CD4-positive, CD25-positive, alpha-beta regulatory T cell (primary cell): ENCODE measurements at regions not wholly inside any gene's neighbourhood (a gene's known extent, or its start where the extent isn't known, plus 50 kb on each side); places are given as distances from the start of the nearest gene placed in this dataset.
"Not testable (repeated sequence)": the region's sequence is repeated elsewhere in the genome, so short reads cannot be mapped to it uniquely, and the experiment has no call there.

Experiments
- ATAC-seq, 2 donors: fragments of 150-1000 bp; cut with Tn5 transposase; one replicate each; pipeline ENCODE4 v1.10.0; 2021; ENCODE audit warnings: low read depth in 2 of 2, moderate number of reproducible peaks in 2 of 2, moderate library complexity in 1 of 2
- DNase-seq, 3 donors: peaks; one replicate each; pipeline versions ENCODE4 v3.0.0 to v3.0.0-alpha.2; 2012 to 2022; ENCODE audit warnings: mixed read lengths in 1 of 3
- H3K27ac ChIP-seq: one replicate; pipeline ENCODE4 v1.7.0; 2013; ENCODE audit warnings: mild to moderate bottlenecking, low read length; ENCODE audit not compliant: insufficient read depth, poor library complexity, severe bottlenecking
- H3K27me3 ChIP-seq: one replicate; pipeline ENCODE4 v1.7.0; 2013; ENCODE audit warnings: low read length; ENCODE audit not compliant: control insufficient read depth, insufficient read depth
- H3K36me3 ChIP-seq: one replicate; pipeline ENCODE4 v1.7.0; 2013; ENCODE audit warnings: mild to moderate bottlenecking, low read length, moderate library complexity; ENCODE audit not compliant: control insufficient read depth, insufficient read depth
- H3K4me1 ChIP-seq: 2 replicates; pipeline ENCODE4 v1.7.0; 2013; ENCODE audit warnings: mild to moderate bottlenecking, low read length; ENCODE audit not compliant: insufficient read depth, control insufficient read depth, poor library complexity, severe bottlenecking
- H3K4me3 ChIP-seq: one replicate; pipeline ENCODE4 v1.7.0; 2013; ENCODE audit warnings: low read depth, mild to moderate bottlenecking, low read length, moderate library complexity
- H3K9me3 ChIP-seq, 2 experiments: 1 replicate in 1 of 2; 2 replicates in 1 of 2; pipeline ENCODE4 v1.7.0; 2013; ENCODE audit warnings: low read length in 2 of 2, mild to moderate bottlenecking in 1 of 2, moderate library complexity in 1 of 2; ENCODE audit not compliant: control insufficient read depth in 2 of 2
- H3K27ac Mint-ChIP-seq, 3 donors: one replicate each; pipeline ENCODE4 v1.8.0; 2020 to 2022; ENCODE audit warnings: mild to moderate bottlenecking in 3 of 3, mixed read lengths in 3 of 3, moderate library complexity in 2 of 3
- H3K27me3 Mint-ChIP-seq: one replicate; pipeline ENCODE4 v1.8.0; 2022; ENCODE audit warnings: mild to moderate bottlenecking, mixed read lengths
- H3K36me3 Mint-ChIP-seq: one replicate; pipeline ENCODE4 v1.8.0; 2020; ENCODE audit warnings: mixed read lengths
- H3K4me1 Mint-ChIP-seq, 4 donors: one replicate each; pipeline ENCODE4 v1.8.0; 2020 to 2022; ENCODE audit warnings: mixed read lengths in 4 of 4, mild to moderate bottlenecking in 1 of 4
- H3K4me3 Mint-ChIP-seq, 4 donors: one replicate each; pipeline ENCODE4 v1.8.0; 2020 to 2022; ENCODE audit warnings: mild to moderate bottlenecking in 4 of 4, mixed read lengths in 4 of 4, moderate library complexity in 3 of 4
- H3K9me3 Mint-ChIP-seq, 7 donors: one replicate each; pipeline ENCODE4 v1.8.0; 2020 to 2022; ENCODE audit warnings: mixed read lengths in 7 of 7, mild to moderate bottlenecking in 3 of 7, moderate library complexity in 2 of 7

DNA sequence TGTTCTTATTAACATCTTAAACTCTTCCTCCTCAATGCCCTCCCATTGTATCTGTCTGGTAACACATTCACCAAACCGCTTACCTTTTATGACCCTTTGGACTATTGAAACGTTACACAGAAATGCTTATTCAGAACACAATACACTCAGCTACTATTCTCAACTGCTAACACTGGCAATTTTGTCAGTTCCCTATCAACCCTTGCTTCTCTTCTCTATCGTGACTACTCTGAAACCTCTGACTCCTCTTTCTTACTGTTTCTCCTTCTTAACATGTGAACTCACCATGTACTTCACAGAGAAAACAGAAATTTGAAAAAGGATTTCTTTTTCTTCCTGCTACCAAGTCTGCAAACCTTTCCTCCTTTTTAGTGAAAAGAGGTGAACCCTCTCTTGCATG, 232.9 kb upstream of the GPR149 start:
- no peaks in the 10 kb centered on the region for H3K4me1 ChIP-seq
- Mint-ChIP-seq H3K27me3 (no peaks in the 10 kb centered on the region), H3K4me3 (no peak overlapping the region), H3K27ac (no peak overlapping the region), H3K4me1 (no peaks in the 10 kb centered on the region), H3K9me3 (peaks cover 0 to 5% (median 4%) of the 10 kb centered on the region in 7 donors), H3K36me3 (no peaks in the 10 kb centered on the region)
- H3K36me3 ChIP-seq = no peaks in the 10 kb centered on the region
- no peak overlapping the region for H3K27ac ChIP-seq
- H3K4me3 ChIP-seq = no peak overlapping the region
- no peak for DNase-seq
- ATAC-seq = no peak
- H3K9me3 ChIP-seq = no peaks in the 10 kb centered on the region
- H3K27me3 ChIP-seq = no peaks in the 10 kb centered on the region

- Histone ChIP-seq H3K4me1 (no peaks in the 10 kb centered on the region), H3K9me3 (no peaks in the 10 kb centered on the region), H3K4me3 (no peak overlapping the region), H3K27ac (no peak overlapping the region), H3K36me3 (no peaks in the 10 kb centered on the region), H3K27me3 (no peaks in the 10 kb centered on the region)
- DNase-seq (no peak), ATAC-seq (no peak)
- H3K27me3 Mint-ChIP-seq = no peaks in the 10 kb centered on the region
- no peak overlapping the region for H3K27ac Mint-ChIP-seq
- H3K36me3 Mint-ChIP-seq = no peaks in the 10 kb centered on the region
- H3K4me3 Mint-ChIP-seq = no peak overlapping the region
- H3K9me3 Mint-ChIP-seq = peaks cover 0 to 5% (median 2%) of the 10 kb centered on the region in 7 donors
- H3K4me1 Mint-ChIP-seq = no peaks in the 10 kb centered on the region
Observed at GRCh38 chr3:154660811-154661210, 230.8 kb upstream of the GPR149 start.

- Histone ChIP-seq H3K4me1 (no peaks in the 10 kb centered on the region), H3K27ac (no peak overlapping the region), H3K36me3 (no peaks in the 10 kb centered on the region), H3K4me3 (no peak overlapping the region), H3K9me3 (no peaks in the 10 kb centered on the region), H3K27me3 (no peaks in the 10 kb centered on the region)
- Mint-ChIP-seq H3K4me1 (no peaks in the 10 kb centered on the region), H3K36me3 (no peaks in the 10 kb centered on the region), H3K27me3 (no peaks in the 10 kb centered on the region), H3K4me3 (no peak overlapping the region), H3K27ac (no peak overlapping the region), H3K9me3 (peaks cover 0 to 9% (median 3%) of the 10 kb centered on the region in 7 donors)
- ATAC-seq (no peak), DNase-seq (no peak)
Observed at GRCh38 chr3:154658000-154658399, 228.0 kb upstream of the GPR149 start.

- no peak for DNase-seq
- Mint-ChIP-seq H3K36me3 (no peaks in the 10 kb centered on the region), H3K4me1 (no peaks in the 10 kb centered on the region), H3K9me3 (peaks cover 0 to 9% (median 3%) of the 10 kb centered on the region in 7 donors), H3K27me3 (no peaks in the 10 kb centered on the region), H3K4me3 (no peak overlapping the region), H3K27ac (no peak overlapping the region)
- no peak for ATAC-seq
- Histone ChIP-seq H3K36me3 (no peaks in the 10 kb centered on the region), H3K9me3 (no peaks in the 10 kb centered on the region), H3K4me3 (no peak overlapping the region), H3K27ac (no peak overlapping the region), H3K4me1 (no peaks in the 10 kb centered on the region), H3K27me3 (no peaks in the 10 kb centered on the region)
Observed at GRCh38 chr3:154657218-154657617, 227.2 kb upstream of the GPR149 start.

- DNase-seq (no peak), ATAC-seq (no peak)
- Histone ChIP-seq H3K4me3 (no peak overlapping the region), H3K4me1 (no peaks in the 10 kb centered on the region), H3K36me3 (no peaks in the 10 kb centered on the region), H3K27ac (no peak overlapping the region), H3K9me3 (no peaks in the 10 kb centered on the region), H3K27me3 (no peaks in the 10 kb centered on the region)
- Mint-ChIP-seq H3K4me1 (no peaks in the 10 kb centered on the region), H3K9me3 (peaks cover 0 to 9% (median 3%) of the 10 kb centered on the region in 7 donors), H3K36me3 (no peaks in the 10 kb centered on the region), H3K27me3 (no peaks in the 10 kb centered on the region), H3K4me3 (no peak overlapping the region), H3K27ac (no peak overlapping the region)
Observed at GRCh38 chr3:154656486-154656885, 226.5 kb upstream of the GPR149 start.

DNA sequence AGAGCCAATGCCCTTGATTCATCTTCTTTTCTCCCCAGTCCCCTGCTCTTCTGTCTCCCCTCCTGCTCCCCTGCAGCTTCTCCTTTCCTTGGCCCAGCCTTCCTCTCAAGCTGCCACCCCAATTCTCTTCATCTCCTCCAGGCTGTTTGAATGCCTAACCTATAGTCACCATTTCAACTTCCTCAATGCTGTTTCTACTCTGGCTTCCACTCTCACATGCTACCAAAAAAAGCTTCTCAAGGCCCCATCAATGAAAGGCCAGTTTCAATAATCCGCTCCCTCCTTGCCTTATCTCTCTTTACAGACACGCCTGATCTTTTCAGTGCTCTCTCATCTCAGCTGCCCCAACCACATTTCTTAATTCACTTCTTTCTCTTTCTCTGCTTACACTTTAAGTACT, 212.2 kb upstream of the GPR149 start:
- no peaks in the 10 kb centered on the region for H3K27me3 Mint-ChIP-seq
- H3K9me3 Mint-ChIP-seq = peaks cover 2 to 23% (median 4%) of the 10 kb centered on the region in 7 donors
- H3K4me3 Mint-ChIP-seq = no peak overlapping the region
- H3K27ac Mint-ChIP-seq = no peak overlapping the region
- H3K4me1 Mint-ChIP-seq = no peaks in the 10 kb centered on the region
- H3K36me3 Mint-ChIP-seq = no peaks in the 10 kb centered on the region
- Histone ChIP-seq H3K9me3 (no peaks in the 10 kb centered on the region), H3K27ac (no peak overlapping the region), H3K27me3 (no peaks in the 10 kb centered on the region), H3K4me1 (no peaks in the 10 kb centered on the region), H3K36me3 (no peaks in the 10 kb centered on the region), H3K4me3 (no peak overlapping the region)
- DNase-seq = no peak
- no peak for ATAC-seq

- H3K4me1 ChIP-seq = no peaks in the 10 kb centered on the region
- H3K4me3 ChIP-seq = no peak overlapping the region
- Mint-ChIP-seq H3K27me3 (no peaks in the 10 kb centered on the region), H3K4me1 (no peaks in the 10 kb centered on the region), H3K4me3 (no peak overlapping the region), H3K27ac (no peak overlapping the region), H3K36me3 (no peaks in the 10 kb centered on the region), H3K9me3 (peaks cover 1 to 28% (median 10%) of the 10 kb centered on the region in 7 donors)
- ATAC-seq (no peak), DNase-seq (no peak)
- H3K36me3 ChIP-seq = no peaks in the 10 kb centered on the region
- H3K9me3 ChIP-seq = no peaks in the 10 kb centered on the region
- no peaks in the 10 kb centered on the region for H3K27me3 ChIP-seq
- no peak overlapping the region for H3K27ac ChIP-seq
Observed at GRCh38 chr3:154625756-154626155, 195.8 kb upstream of the GPR149 start.

DNA sequence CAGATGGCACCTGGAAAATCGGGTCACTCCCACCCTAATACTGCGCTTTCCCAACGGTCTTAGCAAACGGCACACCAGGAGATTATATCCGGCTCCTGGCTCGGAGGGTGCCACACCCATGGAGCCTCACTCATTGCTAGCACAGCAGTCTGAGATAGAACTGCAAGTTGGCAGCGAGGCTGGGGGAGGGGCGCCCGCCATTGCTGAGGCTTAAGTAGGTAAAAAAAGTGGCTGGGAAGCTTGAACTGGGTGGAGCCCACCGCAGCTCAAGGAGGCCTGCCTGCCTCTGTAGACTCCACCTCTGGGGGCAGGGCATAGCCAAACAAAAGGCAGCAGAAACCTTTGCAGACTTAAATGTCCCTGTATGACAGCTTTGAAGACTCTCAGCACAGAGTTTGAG, 189.6 kb upstream of the GPR149 start:
- H3K9me3 Mint-ChIP-seq = peaks cover 4 to 26% (median 12%) of the 10 kb centered on the region in 7 donors
- DNase-seq, H3K27ac ChIP-seq, H3K4me1 Mint-ChIP-seq, H3K4me3 ChIP-seq, H3K36me3 ChIP-seq, H3K27me3 ChIP-seq, H3K27ac Mint-ChIP-seq, H3K27me3 Mint-ChIP-seq, H3K36me3 Mint-ChIP-seq, ATAC-seq, H3K4me3 Mint-ChIP-seq, H3K4me1 ChIP-seq, H3K9me3 ChIP-seq: not testable (repeated sequence)
